ENCODE measurements at regions not wholly inside any gene's neighbourhood (a gene's known extent, or its start where the extent isn't known, plus 50 kb on each side); places are given as distances from the start of the nearest gene placed in this dataset.

- Mint-ChIP-seq H3K4me1 (peaks cover 12% of the 10 kb centered on the region), H3K27me3 (peaks cover 58% of the 10 kb centered on the region), H3K36me3 (ENCODE audit: low read depth) (peaks cover 5% of the 10 kb centered on the region), H3K27ac (no peak overlapping the region), H3K4me3 (no peak overlapping the region)
- ATAC-seq: no peak
- DNase-seq: no peak
- no peaks in the 10 kb centered on the region for H3K9me3 ChIP-seq (ENCODE audit: control insufficient read depth, low read length, poor library complexity, severe bottlenecking)
Observed at GRCh38 chr20:50281831-50282591, 91.4 kb downstream of the CEBPB start.

DNA sequence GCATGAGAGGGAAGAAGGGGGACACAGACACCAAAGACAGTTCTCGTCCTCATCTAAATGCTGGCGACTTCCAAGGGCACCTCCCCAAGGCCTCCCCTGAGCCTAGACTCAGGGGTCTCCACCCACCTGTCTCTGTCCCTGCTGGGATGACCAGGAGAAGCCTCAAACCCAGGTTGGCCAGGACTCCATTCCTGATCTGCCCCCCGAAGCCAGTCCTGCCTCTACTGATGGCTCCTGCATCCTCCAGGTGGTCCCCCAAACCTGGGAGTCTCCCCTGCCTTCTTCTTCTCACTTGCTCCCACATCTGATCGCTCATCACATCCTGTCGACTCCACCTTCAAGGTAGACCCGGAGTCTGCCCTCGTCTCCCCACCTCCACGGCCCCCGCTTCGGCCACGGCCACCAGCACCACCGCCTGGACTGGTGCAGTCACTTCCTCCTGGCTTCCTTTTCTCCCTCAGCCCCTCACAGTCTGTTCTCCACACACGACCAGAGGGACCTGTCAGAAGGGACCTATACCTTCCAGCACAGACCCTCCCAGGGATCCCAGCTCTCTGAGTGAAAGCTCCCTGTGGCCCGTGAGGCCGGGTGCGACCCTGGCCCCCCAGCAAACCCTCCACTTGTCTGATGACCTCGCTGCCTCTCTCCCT is 92.1 kb downstream of the CEBPB start:
- no peaks in the 10 kb centered on the region for H3K9me3 ChIP-seq (ENCODE audit: control insufficient read depth, low read length, poor library complexity, severe bottlenecking)
- no peak for ATAC-seq
- Mint-ChIP-seq H3K27me3 (peaks cover 54% of the 10 kb centered on the region), H3K4me1 (peaks cover 13% of the 10 kb centered on the region), H3K4me3 (peak overlapping the region; percentile 47), H3K27ac (no peak overlapping the region), H3K36me3 (ENCODE audit: low read depth) (peaks cover 5% of the 10 kb centered on the region)
- DNase-seq: no peak

DNA sequence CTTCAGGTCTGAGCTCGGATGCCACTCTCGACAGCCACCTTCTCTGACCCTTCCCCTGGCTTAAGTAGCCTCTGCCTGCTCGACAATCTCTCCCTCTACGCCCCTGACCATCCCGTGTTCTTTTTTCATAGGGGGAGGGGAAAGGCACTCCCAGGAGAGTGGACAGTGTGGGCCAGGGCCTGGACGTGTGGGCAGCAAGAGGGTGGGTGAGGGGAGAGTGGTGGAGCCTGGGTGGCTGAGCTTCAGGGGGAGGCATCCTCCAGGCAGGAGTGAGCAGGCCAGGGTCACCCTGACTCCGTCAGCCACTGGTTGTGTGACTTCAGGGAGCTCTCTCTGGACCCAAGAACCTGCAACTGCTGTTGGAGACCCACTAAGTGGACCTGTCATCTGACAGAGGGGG is 92.7 kb downstream of the CEBPB start:
- H3K36me3 Mint-ChIP-seq (ENCODE audit: low read depth): peaks cover 4% of the 10 kb centered on the region
- no peak for ATAC-seq
- peak overlapping the region; percentile 47 for H3K4me3 Mint-ChIP-seq
- peaks cover 55% of the 10 kb centered on the region for H3K27me3 Mint-ChIP-seq
- H3K27ac Mint-ChIP-seq: no peak overlapping the region
- H3K9me3 ChIP-seq (ENCODE audit: control insufficient read depth, low read length, poor library complexity, severe bottlenecking): no peaks in the 10 kb centered on the region
- no peak for DNase-seq
- peaks cover 17% of the 10 kb centered on the region for H3K4me1 Mint-ChIP-seq

GRCh38 chr20:50283922-50284810 is 93.5 kb downstream of the CEBPB start:
- DNase-seq: no peak
- Mint-ChIP-seq H3K4me1 (peaks cover 20% of the 10 kb centered on the region), H3K4me3 (no peak overlapping the region), H3K36me3 (ENCODE audit: low read depth) (peaks cover 3% of the 10 kb centered on the region), H3K27me3 (peaks cover 59% of the 10 kb centered on the region), H3K27ac (no peak overlapping the region)
- no peaks in the 10 kb centered on the region for H3K9me3 ChIP-seq (ENCODE audit: control insufficient read depth, low read length, poor library complexity, severe bottlenecking)
- ATAC-seq: peak; percentile 63

DNA sequence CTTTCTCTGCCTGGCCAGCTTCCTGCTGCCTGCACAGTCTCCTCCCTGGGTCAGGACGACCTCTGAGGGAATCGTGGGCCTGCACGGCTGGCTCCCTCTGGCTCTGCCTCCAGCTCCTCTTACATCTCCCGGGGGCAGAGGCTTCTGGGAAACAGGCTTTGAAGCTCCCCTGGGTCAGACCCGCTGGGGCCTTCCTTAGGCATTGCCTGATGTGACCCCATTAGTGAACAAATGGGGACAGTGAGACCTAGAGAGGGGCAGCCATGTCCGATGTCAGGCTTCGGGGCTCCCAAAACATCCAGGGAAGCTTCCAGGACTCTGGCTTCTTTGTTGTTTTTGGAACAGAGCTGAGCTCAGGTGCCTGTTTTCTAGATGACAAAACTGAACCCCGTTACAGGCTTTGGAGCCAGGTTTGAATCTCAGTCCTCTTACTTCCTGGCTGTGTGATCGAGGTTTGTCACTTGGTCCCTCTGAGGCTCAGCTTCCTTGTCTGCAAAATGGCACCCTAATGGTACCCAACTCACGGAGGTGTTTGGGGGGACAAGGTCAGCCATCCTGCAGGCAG is 94.3 kb downstream of the CEBPB start:
- no peaks in the 10 kb centered on the region for H3K9me3 ChIP-seq (ENCODE audit: control insufficient read depth, low read length, poor library complexity, severe bottlenecking)
- Mint-ChIP-seq H3K4me3 (no peak overlapping the region), H3K27ac (peak overlapping the region; percentile 53), H3K27me3 (peaks cover 62% of the 10 kb centered on the region), H3K4me1 (peaks cover 20% of the 10 kb centered on the region), H3K36me3 (ENCODE audit: low read depth) (peaks cover 3% of the 10 kb centered on the region)
- DNase-seq: no peak
- no peak for ATAC-seq

DNA sequence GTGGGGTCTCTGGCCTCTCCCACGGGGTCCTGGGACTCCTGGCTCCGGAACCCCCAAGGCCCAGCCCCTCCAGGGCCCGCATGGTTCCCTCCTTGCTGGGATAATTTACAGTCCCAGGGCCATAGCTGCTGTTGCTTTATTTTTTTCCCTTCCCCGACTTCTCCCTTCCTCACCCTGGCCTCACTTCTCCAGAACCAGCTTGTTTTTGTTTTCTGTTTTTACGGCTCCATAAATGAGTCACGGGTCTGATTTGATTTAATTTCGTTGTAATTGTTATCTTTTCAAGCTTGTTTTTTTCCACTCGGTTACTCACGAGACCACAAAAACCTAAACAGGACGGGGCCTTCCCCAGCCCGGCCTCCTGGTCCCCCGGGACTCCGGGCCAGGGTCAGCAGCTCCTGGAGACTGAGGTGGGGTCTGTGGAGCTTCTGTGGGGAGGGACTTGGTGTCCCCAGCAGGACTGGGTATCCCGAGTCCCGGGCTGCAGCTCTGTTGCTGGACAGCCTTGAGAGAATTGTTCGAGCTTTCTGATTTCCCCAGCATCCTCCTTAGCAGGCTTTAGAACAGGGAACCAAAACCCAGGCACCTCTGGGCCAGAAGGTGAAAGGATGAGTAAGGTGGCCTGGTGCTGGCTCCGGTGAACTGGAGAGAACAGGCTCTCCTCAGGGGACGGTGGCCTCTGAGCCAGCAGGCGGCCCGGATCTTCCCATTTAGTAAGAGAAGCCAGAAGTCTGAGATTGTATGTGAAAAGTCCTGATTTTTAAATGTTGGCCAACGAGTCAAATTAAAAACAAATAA is 94.9 kb downstream of the CEBPB start:
- no peaks in the 10 kb centered on the region for H3K9me3 ChIP-seq (ENCODE audit: control insufficient read depth, low read length, poor library complexity, severe bottlenecking)
- ATAC-seq: no peak
- H3K36me3 Mint-ChIP-seq (ENCODE audit: low read depth): peaks cover 3% of the 10 kb centered on the region
- DNase-seq: no peak
- H3K27ac Mint-ChIP-seq: peak overlapping the region; percentile 53
- H3K4me1 Mint-ChIP-seq: peaks cover 20% of the 10 kb centered on the region
- H3K27me3 Mint-ChIP-seq: peaks cover 59% of the 10 kb centered on the region
- no peak overlapping the region for H3K4me3 Mint-ChIP-seq

- ATAC-seq (no peak), DNase-seq (no peak)
- H3K4me1 Mint-ChIP-seq: peaks cover 20% of the 10 kb centered on the region
- H3K9me3 ChIP-seq (ENCODE audit: control insufficient read depth, low read length, poor library complexity, severe bottlenecking): no peaks in the 10 kb centered on the region
- H3K27ac Mint-ChIP-seq: peak overlapping the region; percentile 14
- H3K4me3 Mint-ChIP-seq: no peak overlapping the region
- H3K36me3 Mint-ChIP-seq (ENCODE audit: low read depth): peaks cover 3% of the 10 kb centered on the region
- peaks cover 61% of the 10 kb centered on the region for H3K27me3 Mint-ChIP-seq
Observed at GRCh38 chr20:50286174-50286511, 95.5 kb downstream of the CEBPB start.

- no peak for ATAC-seq
- H3K9me3 ChIP-seq (ENCODE audit: control insufficient read depth, low read length, poor library complexity, severe bottlenecking): no peaks in the 10 kb centered on the region
- peaks cover 20% of the 10 kb centered on the region for H3K4me1 Mint-ChIP-seq
- peaks cover 61% of the 10 kb centered on the region for H3K27me3 Mint-ChIP-seq
- H3K36me3 Mint-ChIP-seq (ENCODE audit: low read depth): peaks cover 3% of the 10 kb centered on the region
- DNase-seq: no peak
- no peak overlapping the region for H3K4me3 Mint-ChIP-seq
- H3K27ac Mint-ChIP-seq: peak overlapping the region; percentile 14
Observed at GRCh38 chr20:50286609-50287008, 96.0 kb downstream of the CEBPB start.

DNA sequence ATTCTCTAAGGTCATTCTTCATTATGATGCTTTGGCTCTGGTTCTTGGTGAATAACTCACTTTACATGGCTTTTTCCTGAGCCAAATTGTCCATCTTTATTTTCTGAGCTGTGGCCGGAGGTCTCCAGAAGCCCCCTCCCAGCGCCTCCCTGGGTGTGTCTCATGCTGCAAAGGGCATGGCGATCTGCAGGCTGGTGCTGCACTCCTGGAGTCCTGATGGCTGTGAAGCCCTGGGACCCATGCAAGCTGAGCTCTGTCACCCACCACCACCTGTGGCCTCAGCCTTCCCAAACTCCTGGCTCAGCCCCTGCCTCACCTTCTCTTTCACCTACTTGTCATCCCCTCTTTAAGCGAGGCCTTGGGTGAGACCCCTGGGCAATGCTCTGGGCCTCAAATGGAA is 96.9 kb downstream of the CEBPB start:
- Mint-ChIP-seq H3K36me3 (ENCODE audit: low read depth) (peaks cover 3% of the 10 kb centered on the region), H3K27ac (no peak overlapping the region), H3K4me3 (no peak overlapping the region), H3K27me3 (peaks cover 58% of the 10 kb centered on the region), H3K4me1 (peaks cover 20% of the 10 kb centered on the region)
- no peak for DNase-seq
- no peaks in the 10 kb centered on the region for H3K9me3 ChIP-seq (ENCODE audit: control insufficient read depth, low read length, poor library complexity, severe bottlenecking)
- ATAC-seq: no peak

GRCh38 chr20:50288128-50288623 is 97.5 kb downstream of the CEBPB start:
- ATAC-seq: no peak

DNA sequence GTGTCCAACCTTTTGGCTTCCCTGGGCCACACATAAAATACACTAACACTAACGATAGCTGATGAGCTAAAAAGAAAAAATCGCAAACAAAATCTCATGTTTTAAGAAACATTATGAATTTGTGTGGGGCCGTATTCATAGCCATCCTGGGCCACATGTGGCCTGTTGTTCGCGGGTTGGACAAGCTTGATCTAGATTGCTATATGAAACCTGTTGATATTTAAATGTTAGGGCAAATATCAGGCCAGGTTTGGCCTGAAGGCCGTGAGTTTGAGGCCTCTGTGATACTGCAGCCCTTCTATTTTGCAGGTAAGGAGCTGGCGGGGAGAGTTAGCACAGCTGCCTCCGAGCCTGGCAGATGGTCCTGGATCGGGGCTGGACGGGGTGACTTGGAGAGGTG is 99.0 kb downstream of the CEBPB start:
- Mint-ChIP-seq H3K27me3 (peaks cover 42% of the 10 kb centered on the region), H3K27ac (no peak overlapping the region), H3K4me1 (peaks cover 12% of the 10 kb centered on the region), H3K36me3 (ENCODE audit: low read depth) (peaks cover 3% of the 10 kb centered on the region), H3K4me3 (no peak overlapping the region)
- DNase-seq: no peak
- ATAC-seq: no peak
- H3K9me3 ChIP-seq (ENCODE audit: control insufficient read depth, low read length, poor library complexity, severe bottlenecking): no peaks in the 10 kb centered on the region

More at GRCh38 chr20:50288128-50288623, 97.5 kb downstream of the CEBPB start:
- Mint-ChIP-seq H3K27me3 (peaks cover 51% of the 10 kb centered on the region), H3K27ac (no peak overlapping the region), H3K36me3 (ENCODE audit: low read depth) (peaks cover 3% of the 10 kb centered on the region), H3K4me3 (no peak overlapping the region), H3K4me1 (peaks cover 15% of the 10 kb centered on the region)
- no peak for DNase-seq
- H3K9me3 ChIP-seq (ENCODE audit: control insufficient read depth, low read length, poor library complexity, severe bottlenecking): no peaks in the 10 kb centered on the region

DNA sequence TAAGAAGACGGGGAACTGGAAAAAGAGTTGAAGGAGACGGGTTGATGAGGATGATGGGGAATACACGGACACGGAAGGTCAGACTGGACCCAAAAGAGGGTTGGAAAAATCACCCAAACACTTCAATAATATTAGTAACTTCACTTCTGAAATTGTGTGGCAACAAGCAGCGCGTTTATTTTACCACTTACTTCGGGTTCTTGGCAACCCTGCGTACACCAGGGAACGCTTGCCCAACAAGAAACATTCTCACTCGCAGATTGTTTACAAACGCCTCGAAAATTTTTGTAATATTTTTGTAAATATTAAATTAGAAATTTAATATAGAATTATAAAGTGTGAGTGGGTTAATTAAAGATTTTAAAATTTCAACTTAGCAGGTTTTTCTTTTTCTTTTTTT is 99.5 kb downstream of the CEBPB start:
- H3K9me3 ChIP-seq (ENCODE audit: control insufficient read depth, low read length, poor library complexity, severe bottlenecking): no peaks in the 10 kb centered on the region
- no peak overlapping the region for H3K27ac Mint-ChIP-seq

More for the DNA sequence above, 99.5 kb downstream of the CEBPB start:
- peaks cover 3% of the 10 kb centered on the region for H3K36me3 Mint-ChIP-seq (ENCODE audit: low read depth)
- ATAC-seq: no peak
- H3K4me3 Mint-ChIP-seq: no peak overlapping the region
- H3K4me1 Mint-ChIP-seq: peaks cover 12% of the 10 kb centered on the region
- peaks cover 40% of the 10 kb centered on the region for H3K27me3 Mint-ChIP-seq
- DNase-seq: no peak
